Kidney tubule cell (primary cell): ENCODE measurements at regions not wholly inside any gene's neighbourhood (a gene's known extent, or its start where the extent isn't known, plus 50 kb on each side); places are given as distances from the start of the nearest gene placed in this dataset.
A peak's percentile ranks its signal among the peaks of the same experiment; 100 is the strongest.
"Not testable (repeated sequence)": the region's sequence is repeated elsewhere in the genome, so short reads cannot be mapped to it uniquely, and the experiment has no call there.

ENCODE experiments used
- DNase-seq: peaks from one replicate; pipeline ENCODE4 v3.0.0-alpha.2; 2018; ENCODE audit warnings: low spot score

DNA sequence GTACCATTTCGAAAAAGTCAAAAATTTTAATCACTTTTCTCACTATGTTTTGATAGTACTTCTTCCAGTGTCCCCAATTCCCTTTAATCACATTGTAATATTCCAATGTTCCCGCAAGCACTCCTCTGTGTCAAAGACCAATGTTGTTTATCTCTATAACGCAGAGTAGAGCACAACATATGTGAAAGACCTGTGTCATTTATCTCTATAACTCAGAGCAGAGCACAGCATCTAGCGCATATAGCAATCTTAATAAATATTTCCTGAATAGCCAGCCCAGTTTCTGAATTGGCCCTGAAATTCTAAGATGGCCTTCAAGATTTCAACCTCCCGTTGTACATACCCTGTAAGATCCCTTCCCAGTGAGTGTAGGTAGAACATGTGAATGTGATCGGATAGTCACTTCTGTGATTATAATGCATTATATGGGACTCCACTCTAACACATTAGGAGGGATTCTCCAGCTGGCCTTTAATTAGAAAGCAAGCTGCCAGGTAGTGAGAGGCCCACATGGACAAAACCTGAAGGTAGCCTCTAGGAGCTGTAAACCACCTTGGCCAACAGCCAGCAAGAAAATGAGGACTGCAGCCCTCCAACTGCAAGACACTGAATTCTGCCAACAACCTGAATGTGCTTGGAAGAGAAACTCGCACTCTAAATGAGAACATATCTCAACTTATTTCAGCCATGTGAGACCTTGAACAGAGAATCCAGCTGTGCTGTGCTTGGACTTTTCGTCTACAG, 238.8 kb upstream of the SYT10 start:
- DNase-seq: no peak

DNA sequence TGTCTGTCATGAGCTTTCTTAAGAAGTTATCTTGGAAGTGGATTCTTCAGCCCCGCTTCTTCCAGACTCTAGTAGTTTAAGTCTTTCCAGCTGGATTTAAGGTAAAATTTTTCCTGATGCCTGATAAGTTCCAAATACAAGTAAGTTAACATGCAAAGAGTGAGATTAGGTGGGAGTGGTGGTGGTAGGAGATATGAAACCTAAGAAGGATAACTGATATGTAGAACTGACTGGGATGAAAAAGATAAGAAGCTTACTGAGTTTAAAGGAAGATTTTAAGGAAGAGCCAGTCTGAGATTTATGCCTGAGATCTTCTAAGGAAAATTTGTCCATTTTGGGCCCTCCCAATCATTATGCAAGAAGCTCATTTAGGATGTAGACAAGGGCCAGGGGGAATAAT, 250.9 kb upstream of the SYT10 start:
- DNase-seq: no peak

GRCh38 chr12:33703221-33703620, 263.6 kb upstream of the SYT10 start:
- DNase-seq: no peak

DNA sequence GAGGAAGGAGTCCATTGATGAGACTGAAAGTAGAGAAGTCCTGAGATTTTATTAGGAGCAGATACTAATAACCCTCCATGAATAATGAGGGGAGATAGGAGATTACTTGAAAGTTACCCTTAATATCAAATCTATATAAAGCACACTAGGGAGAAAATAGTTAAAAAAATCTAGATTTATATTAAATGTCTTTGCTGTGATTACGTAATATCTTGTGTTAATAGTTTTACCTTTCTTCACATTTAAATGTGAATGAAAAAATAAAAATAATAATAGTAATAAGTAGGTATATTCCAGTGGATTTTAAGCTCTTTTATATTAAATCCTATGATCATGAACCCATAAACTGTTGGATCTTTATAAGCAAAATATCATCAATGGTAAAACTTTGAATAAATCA, 267.3 kb upstream of the SYT10 start:
- DNase-seq: no peak

DNA sequence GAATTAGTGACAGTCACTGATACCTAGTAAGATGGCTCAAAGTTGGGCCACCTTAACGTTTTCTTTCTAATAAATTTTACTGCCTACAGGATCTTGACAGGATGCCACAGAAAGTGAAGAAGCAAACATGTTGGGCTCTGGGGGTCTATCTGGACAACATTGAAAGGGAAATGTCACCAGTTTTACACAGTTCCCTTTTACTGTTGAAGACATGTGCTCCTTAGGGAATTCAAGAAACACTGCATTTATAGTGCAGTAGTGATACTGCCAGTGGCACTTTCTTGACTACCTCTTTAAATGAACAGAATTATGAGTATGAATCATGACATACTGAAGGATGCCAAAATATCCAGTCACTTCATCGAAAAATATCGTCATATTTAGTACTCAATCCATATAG, 269.3 kb upstream of the SYT10 start:
- no peak for DNase-seq

- DNase-seq: no peak
These were observed 270.9 kb upstream of the SYT10 start for GRCh38 chr12:33710548-33710947.

DNA sequence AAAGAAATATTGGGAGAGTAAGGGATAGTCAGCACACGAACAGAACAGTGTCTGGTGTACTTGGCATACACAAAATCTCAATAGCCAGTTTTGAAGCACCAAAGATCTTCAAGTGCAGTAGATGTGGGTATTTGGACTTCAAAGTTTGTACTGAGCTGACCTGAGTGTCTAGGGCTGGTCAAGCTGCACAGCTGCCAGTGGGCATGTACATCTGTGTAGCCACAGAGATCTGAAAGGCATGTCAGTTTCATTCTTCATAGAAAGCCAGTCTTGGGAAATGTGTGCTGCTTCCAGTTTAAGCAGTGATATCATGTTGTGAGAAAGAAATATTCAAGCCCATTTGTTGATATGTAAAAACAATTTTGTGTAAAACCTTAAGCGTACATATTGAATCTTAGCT, 279.0 kb upstream of the SYT10 start:
- DNase-seq: no peak

- no peak for DNase-seq
These were observed 281.9 kb upstream of the SYT10 start for GRCh38 chr12:33721561-33721960.

- no peak for DNase-seq
These were observed 285.2 kb upstream of the SYT10 start for GRCh38 chr12:33724867-33725266.

DNA sequence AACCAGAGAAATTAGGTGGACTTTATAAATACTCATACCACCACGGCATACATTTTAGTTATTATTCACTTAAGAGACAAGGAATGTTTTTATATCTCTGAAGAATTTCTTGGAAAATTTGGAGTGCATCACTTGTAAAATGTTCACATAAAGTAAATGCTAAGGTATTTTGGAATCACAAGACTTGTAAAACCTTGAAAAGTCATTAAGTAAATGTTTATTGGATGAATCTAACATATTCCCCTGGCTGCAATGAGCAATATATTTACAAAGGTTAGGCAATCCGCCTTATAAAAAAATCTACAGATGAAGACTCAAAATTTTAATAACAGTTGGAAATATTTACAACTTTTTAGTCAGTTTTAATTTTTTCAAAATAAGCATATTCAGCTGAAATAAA, 287.4 kb upstream of the ALG10 start:
- no peak for DNase-seq

GRCh38 chr12:33752854-33753253, 269.4 kb upstream of the ALG10 start:
- peak; percentile 7 for DNase-seq

DNA sequence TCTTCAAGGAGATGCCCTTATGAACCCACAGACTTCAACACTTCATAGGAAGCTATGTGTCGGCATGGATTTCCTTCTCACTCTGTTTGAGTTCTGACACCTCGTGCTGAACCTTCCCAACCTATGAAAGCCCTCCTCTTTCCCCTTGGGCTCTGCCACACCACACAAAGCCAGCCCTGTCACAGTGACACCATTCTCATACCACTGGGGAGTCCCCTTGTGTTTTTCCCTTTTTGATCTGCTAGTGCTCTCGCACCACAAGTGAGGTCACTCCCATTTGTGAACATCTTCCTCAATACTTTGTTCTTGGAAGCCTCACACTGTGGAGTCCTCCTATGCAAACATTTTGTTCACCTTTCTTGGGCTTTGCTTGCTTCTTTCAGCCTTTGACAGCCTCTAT, 264.6 kb upstream of the ALG10 start:
- no peak for DNase-seq

- no peak for DNase-seq
These were observed 263.0 kb upstream of the ALG10 start for GRCh38 chr12:33759279-33759678.

GRCh38 chr12:33763331-33763730, 259.0 kb upstream of the ALG10 start:
- no peak for DNase-seq

- DNase-seq: no peak
These were observed 251.6 kb upstream of the ALG10 start for GRCh38 chr12:33770652-33771051.

- DNase-seq: no peak
These were observed 250.4 kb upstream of the ALG10 start for GRCh38 chr12:33771889-33772288.

GRCh38 chr12:33773091-33773490, 249.2 kb upstream of the ALG10 start:
- DNase-seq: not testable (repeated sequence)

- DNase-seq: no peak
These were observed 235.8 kb upstream of the ALG10 start for GRCh38 chr12:33786532-33786931.

GRCh38 chr12:33794954-33795353, 227.3 kb upstream of the ALG10 start:
- DNase-seq: no peak

DNA sequence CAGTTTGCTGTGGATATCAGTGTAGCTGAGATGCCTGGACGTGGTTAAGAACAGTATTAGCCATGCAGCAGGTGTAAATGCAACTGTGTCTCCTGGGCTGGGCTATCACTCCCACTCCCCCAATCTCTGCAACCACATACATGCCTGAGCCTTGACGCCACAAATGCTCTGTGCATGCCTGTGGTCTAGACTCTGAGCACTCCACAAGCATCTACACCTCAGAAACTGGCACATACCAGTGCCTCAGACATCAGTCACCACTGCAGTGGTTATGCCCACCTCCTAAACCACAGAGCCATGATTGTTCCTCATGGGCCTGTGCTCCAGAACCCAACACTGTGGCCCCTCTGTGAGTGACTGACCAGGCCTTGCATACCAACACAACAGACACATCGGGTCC, 226.8 kb upstream of the ALG10 start:
- DNase-seq: peak; percentile 74

DNA sequence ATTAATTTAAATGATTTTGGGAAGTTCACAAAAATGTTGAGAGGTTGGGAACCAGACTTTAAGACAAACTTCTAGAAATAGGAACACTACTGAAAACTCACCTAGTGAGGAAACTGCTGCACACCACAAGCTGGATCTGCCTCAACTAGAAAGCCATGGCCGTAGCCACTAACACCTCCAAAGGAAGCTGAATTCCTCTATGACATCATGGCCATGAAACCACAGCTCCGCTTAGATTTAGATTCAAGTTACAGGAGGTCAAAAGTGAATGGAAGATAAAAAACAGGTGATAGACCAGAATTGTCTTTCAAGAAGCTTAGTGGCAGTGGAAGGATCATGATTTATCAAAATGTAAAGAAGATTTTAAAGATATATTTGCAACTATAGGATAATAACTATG, 208.8 kb upstream of the ALG10 start:
- no peak for DNase-seq

- no peak for DNase-seq
These were observed 204.6 kb upstream of the ALG10 start for GRCh38 chr12:33817713-33818112.

DNA sequence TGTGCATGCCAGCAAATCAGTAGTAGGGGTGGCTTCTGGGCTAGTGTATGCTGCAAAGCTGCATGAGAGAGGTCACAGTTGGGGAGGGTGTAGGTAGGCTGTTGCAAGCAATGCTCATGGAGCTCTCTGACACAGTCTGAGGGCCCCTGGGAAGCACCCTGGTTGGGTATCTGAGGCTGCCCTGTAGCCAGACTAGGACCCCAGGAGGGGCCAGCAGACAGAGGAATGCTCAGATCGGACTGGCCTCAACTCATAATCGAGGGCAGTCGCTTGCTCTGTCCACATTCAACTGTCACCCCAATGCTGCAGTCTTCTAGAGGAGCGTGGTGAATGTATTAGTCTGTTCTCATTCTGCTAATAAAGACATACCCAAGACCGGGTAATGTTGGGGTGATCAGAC, 204.0 kb upstream of the ALG10 start:
- no peak for DNase-seq

GRCh38 chr12:33825442-33825841, 196.9 kb upstream of the ALG10 start:
- DNase-seq: peak; percentile 2
